Spleen (tissue), 11 donors: ENCODE measurements at regions not wholly inside any gene's neighbourhood (a gene's known extent, or its start where the extent isn't known, plus 50 kb on each side); places are given as distances from the start of the nearest gene placed in this dataset.

ENCODE experiments used
- DNase-seq: peaks from one replicate; pipeline ENCODE4 v3.0.0-alpha.2; 2020
- H3K27ac ChIP-seq, 8 donors: fragments of 200-600 bp; sonication (generic) in 7 of 8; 1 replicate in 4 of 8; 2 replicates in 4 of 8; pipeline versions ENCODE4 v1.5.0 to v1.8.0; 2016 to 2021; ENCODE audit warnings: inconsistent platforms in 4 of 8, mild to moderate bottlenecking in 4 of 8, moderate library complexity in 1 of 8
- H3K27me3 ChIP-seq, 7 donors: fragments of 200-600 bp; sonication (generic) in 6 of 7; replicated peaks in 1 of 7; 1 replicate in 4 of 7; 2 replicates in 3 of 7; pipeline versions ENCODE4 v1.5.0 to v1.8.0; 2016 to 2021; ENCODE audit warnings: inconsistent platforms in 3 of 7, mild to moderate bottlenecking in 1 of 7
- H3K36me3 ChIP-seq, 6 donors: fragments of 200-600 bp; sonication (generic) in 5 of 6; 1 replicate in 4 of 6; 2 replicates in 2 of 6; pipeline versions ENCODE4 v1.5.0 to v1.8.0; 2016 to 2021; ENCODE audit warnings: inconsistent platforms in 2 of 6
- H3K4me1 ChIP-seq, 6 donors: fragments of 200-600 bp; sonication (generic) in 5 of 6; 1 replicate in 3 of 6; 2 replicates in 3 of 6; pipeline versions ENCODE4 v1.5.0 to v1.8.0; 2016 to 2021; ENCODE audit warnings: inconsistent platforms in 3 of 6
- H3K4me3 ChIP-seq, 8 donors: fragments of 200-600 bp; sonication (generic) in 7 of 8; 1 replicate in 4 of 8; 2 replicates in 4 of 8; pipeline versions ENCODE4 v1.5.0 to v1.8.0; 2016 to 2021; ENCODE audit warnings: inconsistent platforms in 4 of 8, mild to moderate bottlenecking in 4 of 8, moderate library complexity in 2 of 8
- H3K9me3 ChIP-seq, 8 donors: fragments of 200-600 bp; sonication (generic) in 7 of 8; 1 replicate in 4 of 8; 2 replicates in 4 of 8; pipeline versions ENCODE4 v1.5.0 to v1.8.0; 2016 to 2021; ENCODE audit warnings: inconsistent platforms in 4 of 8
- POLR2A ChIP-seq, 3 donors: fragments of 450-650 bp; IDR thresholded peaks; one replicate each; pipeline ENCODE4 v1.5.1; 2017; ENCODE audit warnings: antibody characterized with exemption in 3 of 3, mild to moderate bottlenecking in 1 of 3
- POLR2AphosphoS5 ChIP-seq, 3 donors: sonication (generic); formaldehyde crosslinking; IDR thresholded peaks; one replicate each; pipeline ENCODE4 v1.5.1; 2017; ENCODE audit warnings: antibody characterized with exemption in 3 of 3
- WGBS, 5 donors: extraction: QIAGEN DNeasy Blood & Tissue Kit in 3 of 5; methylation state at CpG; one replicate each; pipeline versions ENCODE4 v1.1.5 to v1.1.7; 2013 to 2018; 5-methylcytosine and 5-hydroxymethylcytosine counted together
- intact Hi-C: fragments of 100-400 bp; cut with DNase I; formaldehyde crosslinking; loops from one replicate; pipeline ENCODE4 v1.15.0; 2023; ENCODE audit warnings: low total_unique reads
- TF ChIP-seq, protein P1 (sequence below), 11 experiments: fragments of 200-600 bp in 7 of 11; fragments of 450-650 bp in 4 of 11; sonication (generic) in 4 of 11; IDR thresholded peaks in 8 of 11; conservative IDR thresholded peaks in 3 of 11; 1 replicate in 7 of 11; 2 replicates in 4 of 11; pipeline versions ENCODE4 v1.4.0 to v1.8.0; 2016 to 2021; ENCODE audit warnings: antibody characterized with exemption in 11 of 11, inconsistent platforms in 4 of 11, mild to moderate bottlenecking in 1 of 11
- donor health status: healthy with polysubstance abuse.
- donor health status: DM: no; HTN: no; CAD: no; lungs with moderate emphysema.
- donor health status: DM: no; HTN: no; CAD: no.
- donor health status: Bipolar disorder and iron deficiency.
- donor health status: healthy.
- donor health status: DM: no; HTN: no; CAD: no.
- donor health status: DM: yes; HTN: yes; CAD: no.

GRCh38 chr2:234620018-234620417 lies 123.1 kb upstream of the ARL4C start:
- Histone ChIP-seq H3K4me3 (no peak overlapping the region), H3K36me3 (no peaks in the 10 kb centered on the region), H3K9me3 (no peaks in the 10 kb centered on the region), H3K27ac (no peak overlapping the region), H3K4me1 (peaks cover 0 to 18% (median 7%) of the 10 kb centered on the region in 6 donors), H3K27me3 (peaks cover 0 to 9% (median 0%) of the 10 kb centered on the region in 7 donors)
- DNase-seq, result no peak
- TF ChIP-seq POLR2AphosphoS5 (IDR thresholded peaks at IDR 0.05) (no peak), POLR2A (IDR thresholded peaks at IDR 0.05) (no peak)
- TF ChIP-seq, protein P1, sequence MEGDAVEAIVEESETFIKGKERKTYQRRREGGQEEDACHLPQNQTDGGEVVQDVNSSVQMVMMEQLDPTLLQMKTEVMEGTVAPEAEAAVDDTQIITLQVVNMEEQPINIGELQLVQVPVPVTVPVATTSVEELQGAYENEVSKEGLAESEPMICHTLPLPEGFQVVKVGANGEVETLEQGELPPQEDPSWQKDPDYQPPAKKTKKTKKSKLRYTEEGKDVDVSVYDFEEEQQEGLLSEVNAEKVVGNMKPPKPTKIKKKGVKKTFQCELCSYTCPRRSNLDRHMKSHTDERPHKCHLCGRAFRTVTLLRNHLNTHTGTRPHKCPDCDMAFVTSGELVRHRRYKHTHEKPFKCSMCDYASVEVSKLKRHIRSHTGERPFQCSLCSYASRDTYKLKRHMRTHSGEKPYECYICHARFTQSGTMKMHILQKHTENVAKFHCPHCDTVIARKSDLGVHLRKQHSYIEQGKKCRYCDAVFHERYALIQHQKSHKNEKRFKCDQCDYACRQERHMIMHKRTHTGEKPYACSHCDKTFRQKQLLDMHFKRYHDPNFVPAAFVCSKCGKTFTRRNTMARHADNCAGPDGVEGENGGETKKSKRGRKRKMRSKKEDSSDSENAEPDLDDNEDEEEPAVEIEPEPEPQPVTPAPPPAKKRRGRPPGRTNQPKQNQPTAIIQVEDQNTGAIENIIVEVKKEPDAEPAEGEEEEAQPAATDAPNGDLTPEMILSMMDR (IDR thresholded peaks at IDR 0.05 in 8 of 11, conservative IDR thresholded peaks at IDR 0.05 in 3 of 11), result no peak
- WGBS, 5 donors, result 10 to 17% (median 12%) methylated on average over 7 of the region's 7 CpGs
- intact Hi-C loops, result no loop called here

DNA sequence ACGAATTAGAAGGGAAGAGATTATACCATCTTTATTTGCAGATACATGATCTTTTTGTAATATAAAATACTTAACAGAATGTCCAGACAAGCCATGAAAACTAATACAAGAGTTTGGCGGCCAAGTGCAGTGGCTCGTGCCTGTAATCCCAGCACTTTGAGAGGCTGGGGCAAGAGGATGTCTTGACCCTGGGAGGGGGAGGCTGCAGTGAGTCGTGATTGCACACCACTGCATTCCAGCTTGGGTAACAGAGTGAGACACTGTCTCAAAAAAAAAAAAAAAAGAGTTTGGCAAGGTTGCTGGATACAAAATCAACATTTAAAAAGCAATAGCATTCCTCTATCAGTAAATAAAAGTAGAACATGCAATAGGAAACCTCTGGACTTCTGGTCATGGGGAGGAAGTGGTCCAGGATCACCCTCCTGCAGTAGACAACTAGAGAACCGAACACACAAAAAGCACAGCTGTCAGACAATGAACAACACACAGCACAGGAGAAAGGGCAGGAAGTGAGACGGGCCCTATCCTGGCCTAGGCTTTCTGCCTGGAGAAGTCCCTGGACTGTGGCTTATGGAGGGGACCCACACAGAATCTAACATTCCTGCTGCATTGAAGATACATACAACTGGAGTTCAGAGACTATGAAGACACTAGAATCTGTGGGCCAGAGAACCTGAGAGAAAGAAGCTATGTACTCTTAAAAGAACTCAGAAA lies 118.9 kb upstream of the ARL4C start:
- Histone ChIP-seq H3K27ac (no peak overlapping the region), H3K27me3 (peaks cover 0 to 9% (median 0%) of the 10 kb centered on the region in 7 donors), H3K4me3 (no peak overlapping the region), H3K36me3 (no peaks in the 10 kb centered on the region), H3K9me3 (peaks cover 0 to 8% (median 2%) of the 10 kb centered on the region in 8 donors), H3K4me1 (peaks cover 0 to 10% (median 5%) of the 10 kb centered on the region in 6 donors)
- no peak for TF ChIP-seq POLR2A (IDR thresholded peaks at IDR 0.05)
- TF ChIP-seq, protein P1 (IDR thresholded peaks at IDR 0.05 in 8 of 11, conservative IDR thresholded peaks at IDR 0.05 in 3 of 11), result no peak
- TF ChIP-seq POLR2AphosphoS5 (IDR thresholded peaks at IDR 0.05), result no peak
- intact Hi-C loops, result no loop called here
- DNase-seq, result no peak
- 64 to 80% (median 77%) methylated on average over 6 of the region's 6 CpGs for WGBS, 5 donors

DNA sequence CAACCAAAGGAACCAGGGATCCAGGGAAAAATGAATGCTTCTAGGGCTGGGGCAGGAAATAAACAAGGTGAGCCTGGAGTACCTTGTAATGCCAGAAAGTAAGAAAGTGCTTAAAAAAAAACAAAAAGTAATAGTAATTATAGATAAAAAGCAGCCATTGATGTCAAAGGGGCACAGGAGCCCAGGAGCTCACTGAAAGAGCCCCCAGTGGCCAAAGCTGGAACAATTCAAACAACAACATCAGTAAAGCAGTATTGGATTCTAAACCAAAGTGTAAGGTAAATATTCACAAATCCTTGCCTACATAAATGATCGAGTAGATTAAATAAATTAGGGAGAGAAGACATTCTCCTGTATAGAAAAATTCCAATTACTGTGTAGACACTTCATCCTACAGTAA lies 114.3 kb upstream of the ARL4C start:
- peaks cover 0 to 8% (median 2%) of the 10 kb centered on the region in 8 donors for H3K9me3 ChIP-seq
- intact Hi-C loops, result no loop called here
- TF ChIP-seq, protein P1 (IDR thresholded peaks at IDR 0.05 in 8 of 11, conservative IDR thresholded peaks at IDR 0.05 in 3 of 11), result peak in 3 of 11 experiments; percentile 23 to 34 (median 31)
- no peak for TF ChIP-seq POLR2A (IDR thresholded peaks at IDR 0.05)
- DNase-seq, result no peak
- H3K4me1 ChIP-seq, result no peaks in the 10 kb centered on the region
- H3K4me3 ChIP-seq, result no peak overlapping the region
- H3K36me3 ChIP-seq, result no peaks in the 10 kb centered on the region
- H3K27ac ChIP-seq, result no peak overlapping the region
- peaks cover 0 to 9% (median 0%) of the 10 kb centered on the region in 7 donors for H3K27me3 ChIP-seq
- 60 to 80% (median 69%) methylated on average over 1 of the region's 1 CpG for WGBS, 5 donors

DNA sequence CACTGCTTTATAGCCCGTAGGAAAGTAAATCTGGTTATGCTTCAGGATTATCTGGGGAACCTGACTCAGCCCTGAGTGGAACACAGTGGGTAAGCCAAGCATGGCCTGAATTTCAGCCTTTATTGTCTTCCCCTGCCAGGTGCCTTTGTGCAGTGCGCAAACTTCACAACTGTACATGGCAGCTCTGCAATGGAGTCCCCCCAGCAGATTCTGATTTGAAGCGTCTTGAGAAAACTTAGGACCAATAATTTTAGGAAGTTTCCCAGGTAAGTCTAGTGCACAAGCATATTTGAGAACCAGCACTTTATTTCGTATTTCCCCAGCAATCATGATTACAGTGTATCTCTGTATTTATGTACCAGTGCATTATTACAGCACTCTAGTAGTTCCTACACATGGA lies 112.1 kb upstream of the ARL4C start:
- Histone ChIP-seq H3K27me3 (peaks cover 0 to 11% (median 0%) of the 10 kb centered on the region in 7 donors), H3K36me3 (no peaks in the 10 kb centered on the region), H3K9me3 (peaks cover 0 to 8% (median 2%) of the 10 kb centered on the region in 8 donors), H3K4me3 (no peak overlapping the region), H3K27ac (no peak overlapping the region), H3K4me1 (no peaks in the 10 kb centered on the region)
- no peak for DNase-seq
- intact Hi-C loops, result no loop called here
- 92 to 97% (median 93%) methylated on average over 4 of the region's 4 CpGs for WGBS, 5 donors
- TF ChIP-seq, protein P1 (IDR thresholded peaks at IDR 0.05 in 8 of 11, conservative IDR thresholded peaks at IDR 0.05 in 3 of 11), result no peak
- TF ChIP-seq POLR2A (IDR thresholded peaks at IDR 0.05) (no peak), POLR2AphosphoS5 (IDR thresholded peaks at IDR 0.05) (no peak)
